ENCODE measurements at regions not wholly inside any gene's neighbourhood (a gene's known extent, or its start where the extent isn't known, plus 50 kb on each side); places are given as distances from the start of the nearest gene placed in this dataset.

DNA sequence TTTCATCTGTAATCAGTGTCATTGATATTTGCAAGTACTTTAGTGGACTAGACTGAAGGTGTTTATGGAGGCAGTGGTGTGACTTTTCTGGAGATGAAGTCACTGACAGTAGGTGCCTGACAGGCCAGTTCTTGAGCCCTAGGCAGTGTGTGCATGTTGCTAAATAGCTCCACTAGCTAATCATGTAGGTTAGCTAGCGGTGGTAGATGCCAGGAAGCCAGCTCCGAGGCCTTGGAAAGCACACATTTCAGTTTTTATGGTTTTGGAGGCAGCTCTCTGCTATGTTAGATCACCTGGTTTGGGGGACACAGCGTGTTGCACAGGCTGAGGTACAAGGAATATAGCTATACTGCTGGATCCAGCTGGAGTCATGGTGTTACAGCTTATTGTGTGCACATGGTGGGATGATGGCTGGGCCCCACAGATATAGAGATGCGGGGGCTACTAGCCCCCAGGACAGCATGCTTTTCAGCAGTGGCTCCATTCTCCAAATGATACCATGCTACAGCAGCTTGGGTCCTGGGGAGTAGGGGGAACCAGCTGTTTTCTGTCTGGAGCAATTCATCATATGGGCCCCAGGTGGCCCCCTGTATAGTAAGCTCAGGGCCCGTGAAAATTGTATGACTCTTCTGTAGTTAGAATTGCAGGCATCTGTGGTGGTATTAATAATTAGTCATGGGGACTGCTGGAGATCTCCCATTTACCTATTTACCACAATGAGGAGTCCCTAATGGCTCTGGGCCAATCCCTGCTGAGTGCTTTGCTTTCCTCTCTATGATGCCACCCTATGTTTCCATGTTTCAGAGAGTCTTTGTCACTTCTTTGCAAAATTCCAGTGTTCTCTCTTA lies 367.2 kb upstream of the LMO3 start:
- DNase-seq (ENCODE audit: low read depth): no peak

DNA sequence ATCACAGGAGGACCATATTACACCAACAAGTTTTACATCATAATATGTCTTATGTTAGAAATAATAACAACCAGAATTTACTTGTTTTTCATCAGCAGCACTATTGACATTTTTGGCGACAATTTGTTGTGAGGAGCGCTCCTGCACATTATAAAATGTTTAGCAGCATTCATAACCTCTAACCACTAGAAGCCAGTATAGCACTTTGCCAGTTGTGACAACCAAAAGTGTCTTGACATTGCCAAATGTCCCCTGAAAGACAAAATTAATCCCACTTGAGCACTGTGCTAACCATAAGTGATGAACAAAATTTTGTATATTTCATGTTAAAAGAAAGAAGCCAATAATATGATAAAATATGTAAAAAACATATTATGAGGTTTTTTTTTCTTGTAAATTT lies 356.9 kb upstream of the LMO3 start:
- no peak for DNase-seq (ENCODE audit: low read depth)

DNA sequence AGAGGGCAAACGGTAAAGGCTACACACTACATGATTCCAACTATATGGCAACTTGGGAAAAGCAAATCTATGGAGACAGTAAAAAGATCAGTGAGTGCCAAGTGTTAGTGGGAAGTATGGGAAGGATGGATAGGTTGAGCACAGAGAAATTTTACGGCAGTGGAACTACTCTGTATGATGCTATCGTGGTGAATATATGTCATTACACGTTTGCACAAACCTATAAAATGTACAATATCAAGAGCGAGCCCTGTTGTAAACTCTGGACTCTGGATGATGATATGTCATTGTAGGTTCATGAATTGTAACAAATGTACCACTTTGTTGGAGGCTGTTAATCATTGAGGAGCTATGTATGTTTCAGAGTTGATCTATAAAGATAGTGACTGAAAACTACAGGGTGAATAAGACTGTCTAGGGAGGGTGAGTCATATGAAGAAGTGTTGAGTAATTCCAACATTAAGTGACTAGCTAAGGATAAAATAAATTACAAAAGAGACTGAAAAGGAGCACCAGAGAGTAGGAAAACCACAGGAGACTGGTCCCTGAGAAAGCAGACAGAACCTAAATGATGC lies 349.2 kb upstream of the LMO3 start:
- no peak for DNase-seq (ENCODE audit: low read depth)

DNA sequence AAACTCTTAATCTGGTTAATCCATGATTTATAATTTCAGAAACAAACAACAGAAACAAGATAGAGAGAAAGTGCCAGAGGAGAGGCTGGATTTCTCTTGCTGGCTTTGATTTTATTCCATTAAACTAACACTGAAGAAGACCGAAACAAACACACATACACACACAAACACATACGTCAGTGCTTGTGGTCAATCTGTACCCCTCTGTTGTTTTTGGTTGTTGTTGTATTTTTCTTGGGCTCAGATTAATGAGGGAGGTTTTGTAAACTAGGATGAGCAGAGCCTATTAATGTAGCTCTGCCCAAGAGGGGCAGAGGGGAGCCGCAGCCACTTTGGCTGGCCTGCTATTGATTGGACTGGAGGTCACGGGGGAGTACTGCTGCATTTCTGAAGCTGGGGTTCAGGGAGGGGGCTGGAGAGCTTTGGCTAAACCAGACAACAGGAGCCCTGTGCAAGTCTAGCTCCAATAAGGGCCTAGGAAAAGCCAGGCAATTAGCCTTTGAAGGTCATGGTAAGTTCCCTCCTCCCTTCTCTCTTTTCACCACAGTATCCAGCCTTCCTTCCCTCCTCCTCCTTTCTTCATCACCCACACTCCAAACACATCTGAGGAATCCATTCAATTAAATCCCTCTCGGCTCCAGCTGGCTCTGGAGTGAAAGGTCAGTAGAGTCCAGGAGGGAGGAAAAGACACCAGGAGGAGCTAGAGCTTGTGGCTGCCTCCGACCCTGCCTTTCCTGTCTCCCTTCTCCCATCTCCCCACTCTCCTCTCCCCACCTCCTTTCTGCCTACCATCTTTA lies 344.1 kb upstream of the LMO3 start:
- DNase-seq (ENCODE audit: low read depth): no peak

DNA sequence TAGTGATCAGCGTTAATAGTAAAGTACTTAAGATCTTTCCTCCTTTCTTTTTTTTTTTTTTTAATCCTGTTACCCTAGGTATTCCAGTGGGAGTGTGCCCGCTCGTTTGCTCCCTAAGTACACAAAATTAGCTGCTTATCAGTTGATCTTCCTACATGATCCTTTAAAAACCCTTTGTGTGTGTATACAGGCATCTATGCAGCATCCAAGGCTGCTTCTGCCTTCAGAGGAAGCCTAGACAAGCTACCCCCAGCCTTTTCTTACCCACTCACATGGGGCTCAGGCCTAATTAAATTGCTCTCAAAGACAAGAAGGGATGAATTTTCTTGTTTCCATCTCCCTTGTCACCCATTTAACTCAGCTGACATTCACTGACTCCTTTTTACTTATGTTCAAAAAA lies 343.4 kb upstream of the LMO3 start:
- DNase-seq (ENCODE audit: low read depth): no peak

DNA sequence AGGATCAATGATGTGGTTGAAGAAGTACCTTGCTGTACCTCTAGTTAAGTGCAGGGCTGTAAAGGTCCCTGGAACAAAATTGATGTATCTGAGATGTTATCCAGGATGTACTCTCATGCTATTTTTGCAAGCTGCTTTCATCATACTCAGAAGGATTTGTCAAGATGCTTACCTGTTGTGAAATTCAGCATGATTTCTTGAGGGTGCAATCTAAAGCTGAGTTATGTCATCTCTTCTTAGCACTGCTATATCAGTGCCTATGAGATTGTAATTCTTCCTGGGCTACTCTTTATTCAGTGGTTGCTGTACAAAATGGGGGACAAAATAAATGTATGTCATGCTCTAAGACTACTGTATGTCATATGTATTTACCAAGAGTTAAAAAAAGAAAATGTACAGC lies 340.7 kb upstream of the LMO3 start:
- DNase-seq (ENCODE audit: low read depth): no peak

DNA sequence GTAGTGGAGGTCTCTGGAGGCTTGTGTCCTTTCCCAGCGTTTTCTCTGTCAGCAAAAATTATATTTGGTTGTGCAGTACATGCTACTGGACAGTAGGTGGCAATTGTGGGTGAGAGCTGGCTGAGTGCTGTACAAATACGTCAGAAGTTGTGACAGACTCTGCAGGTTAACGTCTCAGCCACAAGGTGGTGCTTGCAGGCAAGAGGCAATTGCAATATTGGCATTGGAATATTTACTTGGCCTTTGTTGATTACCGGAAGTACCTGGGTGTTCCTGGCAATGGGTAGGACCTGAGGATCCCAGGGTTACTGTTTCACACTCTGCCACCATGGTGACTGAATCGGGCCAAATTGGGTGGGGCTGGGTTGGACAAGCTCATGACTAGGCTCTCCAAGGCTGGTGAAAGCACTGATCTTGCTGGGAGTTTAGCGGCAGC lies 333.9 kb upstream of the LMO3 start:
- no peak for DNase-seq (ENCODE audit: low read depth)

DNA sequence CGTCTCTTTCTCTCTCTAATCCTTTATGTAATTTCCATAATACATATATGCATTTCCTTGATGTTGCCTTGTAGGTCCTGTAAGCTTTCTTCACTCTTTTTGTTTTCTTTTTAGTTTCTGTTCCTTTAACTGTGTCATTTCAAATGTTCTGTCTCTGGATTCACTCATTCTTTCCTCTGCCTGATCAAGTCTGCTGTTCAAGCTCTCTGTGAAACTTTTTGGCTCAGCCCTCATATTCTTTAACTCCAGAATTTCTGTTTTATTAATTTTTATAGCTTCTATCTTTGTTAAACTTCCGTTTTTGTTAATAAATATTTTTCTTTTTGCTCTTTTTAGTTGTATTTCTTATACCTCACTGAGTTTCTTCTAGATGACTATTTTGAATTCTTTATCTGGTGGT lies 321.3 kb upstream of the LMO3 start:
- DNase-seq (ENCODE audit: low read depth): no peak

DNA sequence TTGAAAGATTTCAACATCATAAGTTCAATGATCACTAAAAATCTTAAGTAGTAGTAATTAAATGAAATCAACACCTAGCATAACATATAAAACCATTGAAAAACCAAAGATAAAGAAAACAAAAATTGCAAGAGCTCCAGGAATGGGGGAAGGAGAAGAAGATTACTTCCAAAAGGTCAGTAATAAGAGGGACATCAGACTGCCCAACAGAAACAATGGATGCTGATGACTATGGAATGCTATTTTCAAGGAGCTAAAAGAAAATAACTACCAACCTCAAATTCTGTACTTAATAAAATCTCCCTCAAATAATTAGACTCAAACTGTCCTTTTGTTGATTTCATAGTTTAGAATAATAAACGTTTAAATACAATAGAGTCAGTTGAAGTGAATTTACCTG lies 314.5 kb upstream of the LMO3 start:
- no peak for DNase-seq (ENCODE audit: low read depth)

DNA sequence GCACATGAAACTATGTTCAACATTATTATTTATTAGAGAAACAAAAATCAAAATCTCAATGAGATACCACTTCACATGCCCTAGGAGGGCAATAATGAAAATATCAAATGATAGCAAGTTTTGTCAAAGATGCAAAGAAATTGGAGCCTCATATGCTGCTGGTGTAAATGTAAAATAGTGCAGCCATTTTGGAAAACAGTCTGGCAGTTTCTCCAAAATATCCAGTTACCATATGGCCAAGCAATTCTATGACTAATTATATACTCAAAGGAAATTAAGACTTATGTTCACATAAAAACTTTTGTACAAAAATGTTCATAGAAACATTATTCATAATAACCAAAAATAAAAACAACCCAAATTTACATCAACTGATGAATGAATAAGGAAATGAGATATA lies 313.6 kb upstream of the LMO3 start:
- no peak for DNase-seq (ENCODE audit: low read depth)

DNA sequence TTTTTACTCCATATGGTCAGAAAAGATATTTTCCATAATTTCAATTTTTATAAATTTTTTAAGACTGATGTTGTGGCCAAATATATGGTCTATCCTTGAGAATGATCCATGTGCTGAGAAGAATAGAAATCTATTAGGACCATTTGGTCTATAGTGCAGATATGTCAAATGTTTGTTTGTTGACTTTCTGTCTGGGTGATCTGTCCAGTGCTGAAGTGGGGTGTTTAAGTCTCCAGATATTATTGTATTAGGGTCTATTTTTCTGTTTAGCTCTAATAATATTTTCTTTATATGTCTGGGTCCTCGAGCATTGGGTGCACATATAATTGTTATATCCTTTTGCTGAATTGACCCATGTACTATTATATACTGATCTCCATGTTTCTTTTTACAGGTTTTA lies 308.9 kb upstream of the LMO3 start:
- DNase-seq (ENCODE audit: low read depth): no peak

DNA sequence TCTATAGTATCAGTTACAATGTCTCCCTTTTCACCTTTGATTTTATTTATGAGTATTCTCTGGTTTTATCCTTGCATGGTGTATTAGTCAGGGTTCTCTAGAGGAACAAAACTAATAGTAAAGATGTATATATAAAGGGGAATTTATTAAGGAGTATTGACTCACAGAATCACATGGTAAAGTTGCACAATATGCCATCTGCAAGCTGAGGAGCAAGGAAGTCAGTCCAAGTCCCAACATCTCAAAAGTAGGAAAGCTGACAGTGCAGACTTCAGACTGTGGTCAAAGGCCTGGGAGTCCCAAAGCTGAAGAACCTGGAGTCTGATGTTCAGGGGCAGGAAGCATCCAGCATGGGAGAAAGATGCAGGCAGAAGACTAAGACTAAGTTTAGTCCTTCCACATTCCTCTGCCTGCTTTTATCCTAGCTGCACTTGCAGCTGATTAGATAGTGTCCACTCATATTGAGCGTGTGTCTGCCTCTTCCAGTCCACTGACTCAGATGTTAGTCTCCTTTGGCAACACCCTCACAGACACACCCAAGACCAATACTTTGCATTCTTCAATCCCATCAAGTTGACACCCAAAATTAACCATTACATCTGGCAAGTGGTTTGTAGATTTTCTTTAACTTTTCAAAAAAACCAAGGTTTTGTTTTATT lies 308.0 kb upstream of the LMO3 start:
- DNase-seq (ENCODE audit: low read depth): no peak

DNA sequence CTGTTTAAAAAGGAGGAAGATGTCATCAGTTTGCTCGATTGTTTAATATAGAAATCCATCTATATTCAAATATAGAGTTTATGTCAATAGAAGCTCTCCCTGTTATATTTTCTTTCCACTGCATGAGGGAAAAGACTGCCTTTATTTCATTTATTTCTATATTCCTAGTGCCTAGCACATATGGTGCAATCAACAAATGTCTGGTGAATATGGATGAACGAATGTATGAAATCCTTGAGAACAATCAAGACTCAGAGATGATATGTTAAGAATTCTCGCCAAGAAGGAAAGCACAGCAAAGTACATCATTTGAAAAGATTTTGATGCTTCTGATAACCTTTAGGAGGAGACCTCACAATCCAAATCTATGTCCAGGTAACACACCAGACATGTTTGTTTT lies 296.0 kb upstream of the LMO3 start:
- no peak for DNase-seq (ENCODE audit: low read depth)

DNA sequence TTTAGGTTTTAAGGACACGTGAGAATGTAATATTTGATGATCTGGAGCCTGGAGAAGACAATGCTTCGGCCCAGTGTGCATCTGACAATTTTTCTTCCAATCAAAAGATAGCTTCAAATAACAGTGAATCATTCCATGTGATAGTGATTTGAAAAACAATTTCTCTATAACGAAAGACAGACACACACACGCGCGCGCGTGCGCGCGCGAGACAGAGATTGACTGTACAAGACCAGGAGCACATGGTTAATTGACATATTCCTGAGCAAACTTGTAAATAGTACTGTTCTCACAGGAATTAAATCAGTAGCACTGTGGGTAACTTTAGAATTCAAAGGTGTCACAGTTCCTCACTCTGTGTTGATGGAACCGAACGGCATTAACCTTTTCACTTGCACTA lies 287.5 kb upstream of the LMO3 start:
- no peak for DNase-seq (ENCODE audit: low read depth)

DNA sequence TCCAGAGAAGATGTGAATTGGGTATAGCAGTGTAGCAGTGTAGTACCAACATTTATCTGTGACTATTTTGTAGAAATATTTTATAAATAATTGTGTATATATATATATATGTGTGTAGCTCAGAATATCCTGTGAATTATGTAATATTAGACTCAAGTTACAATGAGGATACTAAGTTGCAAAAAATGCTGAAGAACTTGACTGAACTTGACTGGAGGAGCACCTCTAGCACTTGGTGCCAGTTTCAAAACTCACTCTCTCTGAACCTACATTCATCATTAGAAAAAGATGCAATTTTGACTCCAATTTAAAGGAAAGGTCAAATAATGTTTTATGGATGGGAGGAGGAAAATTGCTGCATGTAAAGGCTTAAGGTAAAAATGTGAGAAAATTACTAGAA lies 285.7 kb upstream of the LMO3 start:
- DNase-seq (ENCODE audit: low read depth): no peak

DNA sequence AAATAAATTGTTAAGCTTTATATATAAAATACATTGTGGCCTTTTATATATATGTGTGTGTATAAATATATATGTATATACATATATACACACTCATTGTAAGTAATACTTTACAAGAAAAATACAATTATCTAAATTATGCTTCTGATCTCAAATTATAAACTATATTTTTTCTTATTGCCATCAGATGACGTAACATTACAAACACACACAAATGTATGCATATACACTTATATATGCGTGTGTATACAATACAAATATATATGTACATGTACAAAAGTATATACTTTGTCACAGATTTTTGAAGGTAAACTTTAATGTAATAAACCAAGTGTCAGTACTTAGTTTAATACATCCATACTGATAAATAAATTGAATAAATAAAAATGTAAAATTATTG lies 278.9 kb upstream of the LMO3 start:
- DNase-seq (ENCODE audit: low read depth): no peak

DNA sequence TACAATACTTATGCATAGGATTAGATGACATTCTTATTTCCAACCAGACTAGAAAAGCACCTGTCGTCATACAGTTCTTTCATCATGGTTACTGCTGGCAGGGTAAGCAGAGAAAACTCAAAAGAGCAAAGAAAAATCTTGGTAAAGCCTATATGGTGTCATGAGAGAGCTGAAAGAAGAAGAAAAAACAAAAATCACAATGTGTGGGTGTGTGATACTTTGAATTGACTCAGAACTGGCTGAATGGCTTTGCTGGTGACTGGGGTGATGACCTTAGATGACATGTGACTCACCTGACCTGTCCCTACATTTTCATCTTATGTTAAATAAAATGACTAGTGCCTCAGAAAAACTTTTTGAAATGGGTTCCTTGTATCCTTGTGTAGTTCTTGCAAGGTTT lies 278.1 kb upstream of the LMO3 start:
- DNase-seq (ENCODE audit: low read depth): no peak

DNA sequence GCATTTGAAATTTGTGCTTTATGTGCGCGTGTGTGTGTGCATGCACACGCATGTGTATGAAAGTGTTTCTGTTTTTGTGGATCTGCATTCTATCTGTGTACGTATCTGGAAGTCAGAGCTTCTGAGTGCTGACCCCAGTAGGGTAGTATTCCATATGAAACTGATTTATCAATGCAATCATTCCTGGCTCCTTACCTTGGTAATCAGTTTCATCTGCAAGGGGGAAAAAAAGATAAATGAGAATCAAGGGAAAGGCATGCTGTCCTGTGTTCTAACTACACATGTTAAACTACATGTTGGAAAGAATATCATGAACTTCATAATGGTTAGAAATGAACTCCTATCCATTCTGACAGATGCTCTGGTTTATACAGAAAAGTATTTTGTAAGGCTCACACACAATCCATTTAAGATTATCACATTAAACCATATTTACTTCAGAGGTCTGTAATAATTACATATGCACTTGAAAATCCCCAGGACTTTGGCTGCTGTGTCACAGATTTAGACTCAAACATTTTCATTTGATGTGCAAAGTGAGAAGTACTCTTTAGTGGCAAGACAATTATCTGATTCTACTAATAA lies 276.1 kb upstream of the LMO3 start:
- no peak for DNase-seq (ENCODE audit: low read depth)

DNA sequence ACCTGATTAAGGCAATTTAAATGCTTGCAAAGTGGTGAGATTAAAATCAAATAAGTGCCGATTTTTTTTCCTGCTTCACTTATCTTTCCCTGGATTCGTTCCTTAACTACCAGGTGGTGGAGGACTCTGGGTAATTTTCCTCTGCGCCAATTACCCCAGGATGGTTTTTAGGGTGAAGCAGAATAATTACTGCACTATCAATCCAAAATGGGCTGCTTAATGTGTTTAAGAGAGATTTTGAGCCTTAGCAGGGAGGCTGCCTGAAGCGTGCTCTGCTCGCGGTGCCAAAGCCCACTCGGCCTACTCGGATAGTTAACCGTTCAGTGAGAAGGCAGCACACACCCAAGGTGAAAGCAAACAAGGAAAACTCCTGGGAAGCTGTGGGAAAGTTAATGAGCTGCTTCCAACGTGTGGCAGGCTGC lies 274.9 kb upstream of the LMO3 start:
- DNase-seq (ENCODE audit: low read depth): no peak

DNA sequence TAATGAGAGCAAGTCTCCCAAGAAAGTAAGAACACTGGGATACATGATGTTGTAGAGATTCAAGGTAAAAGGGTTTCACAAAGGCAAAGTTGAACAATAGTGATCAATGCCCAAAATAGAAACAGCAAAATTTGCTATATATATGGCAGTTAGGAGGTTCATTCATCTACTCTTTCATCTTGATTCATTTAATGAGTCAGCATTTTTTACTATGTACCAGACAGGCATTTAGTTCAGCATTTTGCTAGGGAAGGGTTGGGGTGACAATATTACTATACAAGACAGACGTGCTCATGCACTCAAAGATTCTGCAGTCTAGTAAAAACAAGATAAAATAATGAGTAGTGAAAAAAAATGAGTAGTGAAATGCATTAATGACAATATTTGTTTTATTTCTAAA lies 264.9 kb upstream of the LMO3 start:
- no peak for DNase-seq (ENCODE audit: low read depth)

DNA sequence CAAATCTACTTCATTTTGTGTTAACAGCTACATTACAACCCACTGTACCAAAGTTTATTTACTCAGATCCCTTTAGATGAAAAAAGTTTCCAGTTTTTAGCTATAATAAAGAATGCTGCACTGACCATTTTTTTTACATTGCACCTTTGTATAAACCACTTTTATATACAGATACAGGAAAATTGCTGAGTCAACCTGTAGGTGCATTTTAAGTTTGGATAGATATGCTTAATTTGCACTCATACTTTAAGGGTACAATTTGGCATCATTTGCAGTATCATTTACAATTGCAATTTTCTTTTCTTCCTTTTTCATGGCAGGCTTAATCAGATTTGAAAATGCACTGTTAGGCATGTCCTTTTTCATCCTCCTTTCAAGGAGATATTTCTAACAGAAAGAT lies 257.8 kb upstream of the LMO3 start:
- no peak for DNase-seq (ENCODE audit: low read depth)

DNA sequence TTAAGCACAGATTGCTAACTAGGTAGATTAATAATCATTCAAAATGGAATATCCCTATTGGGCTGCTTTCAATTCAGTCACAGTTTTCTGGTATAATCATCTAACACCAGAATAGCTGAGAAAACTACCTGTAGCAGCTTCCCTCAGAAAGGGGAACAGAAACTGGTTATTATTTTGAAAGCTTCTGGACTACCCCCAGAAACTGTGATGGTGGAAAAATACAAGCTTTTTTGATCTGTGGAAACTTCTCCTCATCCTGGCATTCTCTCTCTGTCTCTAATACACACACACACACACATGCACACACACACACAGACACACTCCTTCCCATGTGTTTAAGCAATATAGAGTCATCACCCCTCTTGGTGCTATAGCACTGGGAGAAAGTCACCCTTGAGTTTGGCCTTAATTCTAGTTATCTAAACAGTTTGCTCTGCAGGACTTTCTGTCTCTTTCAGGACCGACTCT lies 251.5 kb upstream of the LMO3 start:
- no peak for DNase-seq (ENCODE audit: low read depth)
